Neural cell (in vitro differentiated cells): ENCODE measurements at regions not wholly inside any gene's neighbourhood (a gene's known extent, or its start where the extent isn't known, plus 50 kb on each side); places are given as distances from the start of the nearest gene placed in this dataset.

Source experiments
- H2AFZ ChIP-seq: fragments of 200-600, 300-800 bp; sonication (generic), shearing (Covaris generic); 2 replicates; pipeline ENCODE4 v1.6.0; 2014; ENCODE audit warnings: low read depth, mild to moderate bottlenecking, antibody characterized with exemption, low read length, moderate library complexity
- H3F3A ChIP-seq: fragments of 200-600 bp; shearing (Covaris generic); 2 replicates; pipeline ENCODE4 v1.6.1; 2016; ENCODE audit warnings: mild to moderate bottlenecking, moderate library complexity, mixed read lengths, antibody characterized with exemption, low read length; ENCODE audit not compliant: insufficient read depth, poor library complexity, severe bottlenecking
- H3K27ac ChIP-seq: fragments of 200-600, 300-800 bp; sonication (generic), shearing (Covaris generic); 2 replicates; pipeline ENCODE4 v1.5.1; 2014; ENCODE audit warnings: mild to moderate bottlenecking, low read length, moderate library complexity
- H3K27me3 ChIP-seq: fragments of 300-800, 200-600 bp; sonication (generic), shearing (Covaris generic); 2 replicates; pipeline ENCODE4 v1.6.0; 2014; ENCODE audit warnings: mild to moderate bottlenecking, low read depth, low read length, moderate library complexity; ENCODE audit not compliant: insufficient read depth
- H3K36me3 ChIP-seq: fragments of 300-800, 200-600 bp; sonication (generic), shearing (Covaris generic); 2 replicates; pipeline ENCODE4 v1.5.1; 2014; ENCODE audit warnings: mild to moderate bottlenecking, antibody characterized with exemption, low read length, moderate library complexity; ENCODE audit not compliant: insufficient read depth
- H3K4me2 ChIP-seq: fragments of 300-800, 200-600 bp; sonication (generic), shearing (Covaris generic); 2 replicates; pipeline ENCODE4 v1.6.0; 2014; ENCODE audit warnings: mild to moderate bottlenecking, low read length
- H3K4me3 ChIP-seq: fragments of 300-800, 200-600 bp; sonication (generic), shearing (Covaris generic); 2 replicates; pipeline ENCODE4 v1.5.1; 2014; ENCODE audit warnings: mild to moderate bottlenecking, low read length, moderate library complexity
- H3K79me2 ChIP-seq: fragments of 200-600 bp; shearing (Covaris generic); replicated peaks from 2 replicates; pipeline ENCODE4 v1.6.0; 2014; ENCODE audit warnings: mild to moderate bottlenecking, low read length, moderate library complexity; ENCODE audit not compliant: insufficient read depth
- H3K9ac ChIP-seq: fragments of 300-800, 200-600 bp; sonication (generic), shearing (Covaris generic); 2 replicates; pipeline ENCODE4 v1.6.1; 2016; ENCODE audit warnings: mild to moderate bottlenecking, low read length, mixed read lengths
- H3K9me2 ChIP-seq: fragments of 200-600 bp; shearing (Covaris generic); 2 replicates; pipeline ENCODE4 v1.6.1; 2016; ENCODE audit warnings: mild to moderate bottlenecking, low read length, mixed read lengths; ENCODE audit not compliant: insufficient read depth
- H3K9me3 ChIP-seq: fragments of 200-600, 300-800 bp; sonication (generic), shearing (Covaris generic); 2 replicates; pipeline ENCODE4 v1.6.1; 2016; ENCODE audit warnings: mild to moderate bottlenecking, mixed run types, low read length, moderate library complexity, mixed read lengths
- H4K20me1 ChIP-seq: fragments of 200-600 bp; shearing (Covaris generic); 2 replicates; pipeline ENCODE4 v1.6.1; 2016; ENCODE audit warnings: mild to moderate bottlenecking, mixed run types; ENCODE audit not compliant: insufficient read depth
- EP300 ChIP-seq: fragments of 450-650 bp; conservative IDR thresholded peaks from 2 replicates; pipeline ENCODE4 v1.6.1; 2014; ENCODE audit warnings: antibody characterized with exemption, mild to moderate bottlenecking, moderate library complexity; ENCODE audit not compliant: poor library complexity, severe bottlenecking
- EZH2 ChIP-seq: fragments of 200-600, 300-800 bp; shearing (Covaris generic), sonication (generic); IDR thresholded peaks from 2 replicates; pipeline ENCODE4 v1.6.1; 2014; ENCODE audit warnings: antibody characterized with exemption, low read length, borderline replicate concordance, mild to moderate bottlenecking; ENCODE audit not compliant: insufficient read depth, poor library complexity, severe bottlenecking
- MXI1 ChIP-seq: fragments of 450-650 bp; conservative IDR thresholded peaks from 2 replicates; pipeline ENCODE4 v1.6.1; 2014; ENCODE audit warnings: antibody characterized with exemption, mild to moderate bottlenecking; ENCODE audit not compliant: poor library complexity, severe bottlenecking
- POLR2AphosphoS5 ChIP-seq: IDR thresholded peaks from 2 replicates; pipeline ENCODE4 v1.6.1; 2012
- RAD21 ChIP-seq: fragments of 450-650 bp; conservative IDR thresholded peaks from 2 replicates; pipeline ENCODE4 v1.6.1; 2014; ENCODE audit warnings: antibody characterized with exemption, mild to moderate bottlenecking, moderate library complexity
- SMC3 ChIP-seq: fragments of 450-650 bp; conservative IDR thresholded peaks from 2 replicates; pipeline ENCODE4 v1.6.1; 2014; ENCODE audit warnings: antibody characterized with exemption, mild to moderate bottlenecking, moderate library complexity; ENCODE audit not compliant: poor library complexity
- TAF1 ChIP-seq: IDR thresholded peaks from 2 replicates; pipeline ENCODE4 v1.6.1; 2012; ENCODE audit warnings: low read depth
- TF ChIP-seq, protein P1 (sequence below): IDR thresholded peaks from 2 replicates; pipeline ENCODE4 v1.6.1; 2012; ENCODE audit warnings: borderline replicate concordance
- TF ChIP-seq, protein P2 (sequence below): fragments of 450-650 bp; IDR thresholded peaks from 2 replicates; pipeline ENCODE4 v1.5.1; 2014; ENCODE audit warnings: antibody characterized with exemption, mild to moderate bottlenecking, moderate library complexity; ENCODE audit not compliant: poor library complexity, severe bottlenecking

DNA sequence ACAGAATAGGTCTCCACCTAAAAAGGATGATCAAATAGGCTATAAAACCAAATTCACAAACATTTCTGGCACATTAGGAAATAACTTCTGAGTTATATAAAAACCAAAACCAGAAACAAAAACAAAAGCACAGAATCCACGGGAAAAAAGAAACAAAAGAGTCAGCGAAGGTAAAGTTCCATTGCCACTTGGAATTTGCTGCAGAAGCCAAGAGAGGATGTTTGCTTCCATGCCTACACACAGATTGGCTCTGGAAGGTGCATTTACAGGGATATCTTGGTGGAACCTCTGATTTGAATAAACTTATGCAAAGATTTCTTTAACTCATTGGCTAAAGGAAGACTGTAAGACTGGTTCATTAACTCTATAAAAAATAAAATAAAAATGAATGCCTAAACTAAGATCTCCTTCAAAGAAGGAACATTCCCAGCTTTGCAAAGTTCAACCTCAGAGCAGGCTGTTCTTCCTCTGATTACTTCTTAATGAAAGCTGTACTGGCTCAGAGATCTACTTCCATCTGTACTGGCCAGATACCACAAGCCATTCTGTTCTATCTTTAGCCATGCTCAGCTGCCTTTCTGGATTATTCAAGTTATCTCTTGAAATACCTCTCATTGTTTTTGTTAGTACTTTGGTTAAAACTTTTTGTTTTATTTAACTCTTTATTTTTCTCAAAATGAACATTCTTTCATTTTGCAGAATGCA, 537.5 kb upstream of the CCDC54 start:
- Histone ChIP-seq H3K9me2 (no peaks in the 10 kb centered on the region), H3K9me3 (no peaks in the 10 kb centered on the region), H3K79me2 (no peaks in the 10 kb centered on the region), H3K4me2 (no peak overlapping the region), H3K27me3 (no peaks in the 10 kb centered on the region), H3K9ac (no peak overlapping the region), H3F3A (no peaks in the 10 kb centered on the region), H3K4me3 (no peak overlapping the region), H3K36me3 (no peaks in the 10 kb centered on the region), H2AFZ (no peak overlapping the region), H3K27ac (no peak overlapping the region), H4K20me1 (no peaks in the 10 kb centered on the region)
- TF ChIP-seq MXI1: no peak
- TF ChIP-seq SMC3: no peak
- TF ChIP-seq, protein P1, sequence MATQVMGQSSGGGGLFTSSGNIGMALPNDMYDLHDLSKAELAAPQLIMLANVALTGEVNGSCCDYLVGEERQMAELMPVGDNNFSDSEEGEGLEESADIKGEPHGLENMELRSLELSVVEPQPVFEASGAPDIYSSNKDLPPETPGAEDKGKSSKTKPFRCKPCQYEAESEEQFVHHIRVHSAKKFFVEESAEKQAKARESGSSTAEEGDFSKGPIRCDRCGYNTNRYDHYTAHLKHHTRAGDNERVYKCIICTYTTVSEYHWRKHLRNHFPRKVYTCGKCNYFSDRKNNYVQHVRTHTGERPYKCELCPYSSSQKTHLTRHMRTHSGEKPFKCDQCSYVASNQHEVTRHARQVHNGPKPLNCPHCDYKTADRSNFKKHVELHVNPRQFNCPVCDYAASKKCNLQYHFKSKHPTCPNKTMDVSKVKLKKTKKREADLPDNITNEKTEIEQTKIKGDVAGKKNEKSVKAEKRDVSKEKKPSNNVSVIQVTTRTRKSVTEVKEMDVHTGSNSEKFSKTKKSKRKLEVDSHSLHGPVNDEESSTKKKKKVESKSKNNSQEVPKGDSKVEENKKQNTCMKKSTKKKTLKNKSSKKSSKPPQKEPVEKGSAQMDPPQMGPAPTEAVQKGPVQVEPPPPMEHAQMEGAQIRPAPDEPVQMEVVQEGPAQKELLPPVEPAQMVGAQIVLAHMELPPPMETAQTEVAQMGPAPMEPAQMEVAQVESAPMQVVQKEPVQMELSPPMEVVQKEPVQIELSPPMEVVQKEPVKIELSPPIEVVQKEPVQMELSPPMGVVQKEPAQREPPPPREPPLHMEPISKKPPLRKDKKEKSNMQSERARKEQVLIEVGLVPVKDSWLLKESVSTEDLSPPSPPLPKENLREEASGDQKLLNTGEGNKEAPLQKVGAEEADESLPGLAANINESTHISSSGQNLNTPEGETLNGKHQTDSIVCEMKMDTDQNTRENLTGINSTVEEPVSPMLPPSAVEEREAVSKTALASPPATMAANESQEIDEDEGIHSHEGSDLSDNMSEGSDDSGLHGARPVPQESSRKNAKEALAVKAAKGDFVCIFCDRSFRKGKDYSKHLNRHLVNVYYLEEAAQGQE: no peak
- TF ChIP-seq POLR2AphosphoS5: no peak
- TF ChIP-seq, protein P2, sequence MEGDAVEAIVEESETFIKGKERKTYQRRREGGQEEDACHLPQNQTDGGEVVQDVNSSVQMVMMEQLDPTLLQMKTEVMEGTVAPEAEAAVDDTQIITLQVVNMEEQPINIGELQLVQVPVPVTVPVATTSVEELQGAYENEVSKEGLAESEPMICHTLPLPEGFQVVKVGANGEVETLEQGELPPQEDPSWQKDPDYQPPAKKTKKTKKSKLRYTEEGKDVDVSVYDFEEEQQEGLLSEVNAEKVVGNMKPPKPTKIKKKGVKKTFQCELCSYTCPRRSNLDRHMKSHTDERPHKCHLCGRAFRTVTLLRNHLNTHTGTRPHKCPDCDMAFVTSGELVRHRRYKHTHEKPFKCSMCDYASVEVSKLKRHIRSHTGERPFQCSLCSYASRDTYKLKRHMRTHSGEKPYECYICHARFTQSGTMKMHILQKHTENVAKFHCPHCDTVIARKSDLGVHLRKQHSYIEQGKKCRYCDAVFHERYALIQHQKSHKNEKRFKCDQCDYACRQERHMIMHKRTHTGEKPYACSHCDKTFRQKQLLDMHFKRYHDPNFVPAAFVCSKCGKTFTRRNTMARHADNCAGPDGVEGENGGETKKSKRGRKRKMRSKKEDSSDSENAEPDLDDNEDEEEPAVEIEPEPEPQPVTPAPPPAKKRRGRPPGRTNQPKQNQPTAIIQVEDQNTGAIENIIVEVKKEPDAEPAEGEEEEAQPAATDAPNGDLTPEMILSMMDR: no peak
- TF ChIP-seq EP300: no peak
- no peak for TF ChIP-seq RAD21
- TF ChIP-seq EZH2: no peak

DNA sequence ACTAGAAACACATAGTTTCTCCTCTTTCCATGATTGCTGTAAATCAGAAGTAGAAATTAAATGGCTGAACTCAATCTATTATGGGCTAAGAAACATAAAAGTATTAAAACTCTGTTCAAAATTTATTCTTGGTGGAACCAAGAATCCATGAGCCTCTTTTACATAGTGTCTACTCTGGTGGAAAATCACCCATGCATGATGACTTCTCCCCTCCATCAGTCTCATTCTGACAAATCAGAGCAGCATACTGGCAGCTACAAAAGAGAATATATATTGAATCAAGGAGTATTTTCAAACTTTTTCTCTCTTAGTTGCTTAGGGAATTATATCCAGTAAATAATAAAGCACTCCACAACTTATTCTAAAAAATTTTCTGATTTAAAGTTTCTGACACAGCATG, 536.9 kb upstream of the CCDC54 start:
- Histone ChIP-seq H3K4me2 (no peak overlapping the region), H3K4me3 (no peak overlapping the region), H3K36me3 (no peaks in the 10 kb centered on the region), H3F3A (no peaks in the 10 kb centered on the region), H3K27ac (no peak overlapping the region), H3K9me3 (no peaks in the 10 kb centered on the region), H3K9me2 (no peaks in the 10 kb centered on the region), H3K27me3 (no peaks in the 10 kb centered on the region), H3K9ac (no peak overlapping the region), H2AFZ (no peak overlapping the region), H3K79me2 (no peaks in the 10 kb centered on the region), H4K20me1 (no peaks in the 10 kb centered on the region)
- no peak for TF ChIP-seq EZH2
- TF ChIP-seq SMC3: no peak
- TF ChIP-seq POLR2AphosphoS5: no peak
- TF ChIP-seq TAF1: no peak
- TF ChIP-seq, protein P2: no peak
